ENCODE measurements at regions not wholly inside any gene's neighbourhood (a gene's known extent, or its start where the extent isn't known, plus 50 kb on each side); places are given as distances from the start of the nearest gene placed in this dataset.
A peak's percentile ranks its signal among the peaks of the same experiment; 100 is the strongest.

- DNase-seq: no peak
These were observed 51.6 kb upstream of the KCND3 start for GRCh38 chr1:112040891-112041740.

GRCh38 chr1:112043901-112044300, 54.4 kb upstream of the KCND3 start:
- DNase-seq: no peak

GRCh38 chr1:112044745-112045144, 55.3 kb upstream of the KCND3 start:
- no peak for DNase-seq

GRCh38 chr1:112046630-112047029, 57.2 kb upstream of the KCND3 start:
- DNase-seq: no peak

- DNase-seq: no peak
These were observed 59.0 kb upstream of the KCND3 start for GRCh38 chr1:112048421-112048820.

GRCh38 chr1:112054510-112054909, 65.0 kb upstream of the KCND3 start:
- DNase-seq: no peak

- no peak for DNase-seq
These were observed 66.9 kb upstream of the KCND3 start for GRCh38 chr1:112056354-112056753.

GRCh38 chr1:112057736-112058135, 68.3 kb upstream of the KCND3 start:
- peak; percentile 16 for DNase-seq

GRCh38 chr1:112058815-112059450, 69.5 kb upstream of the KCND3 start:
- no peak for DNase-seq

GRCh38 chr1:112059679-112060078, 70.2 kb upstream of the KCND3 start:
- no peak for DNase-seq

- no peak for DNase-seq
These were observed 70.8 kb upstream of the KCND3 start for GRCh38 chr1:112060261-112060660.

- no peak for DNase-seq
These were observed 71.6 kb upstream of the KCND3 start for GRCh38 chr1:112061056-112061455.

- no peak for DNase-seq
These were observed 72.4 kb upstream of the KCND3 start for GRCh38 chr1:112061901-112062320.

- no peak for DNase-seq
These were observed 74.6 kb upstream of the KCND3 start for GRCh38 chr1:112063781-112064728.

GRCh38 chr1:112067989-112068388, 78.5 kb upstream of the KCND3 start:
- no peak for DNase-seq

- no peak for DNase-seq
These were observed 81.2 kb upstream of the KCND3 start for GRCh38 chr1:112070677-112071076.

GRCh38 chr1:112074711-112075110, 85.2 kb upstream of the KCND3 start:
- DNase-seq: no peak

- no peak for DNase-seq
These were observed 86.1 kb upstream of the KCND3 start for GRCh38 chr1:112075566-112075965.

- no peak for DNase-seq
These were observed 90.0 kb upstream of the KCND3 start for GRCh38 chr1:112079446-112079845.

- peak; percentile 61 for DNase-seq
These were observed 94.0 kb upstream of the KCND3 start for GRCh38 chr1:112083487-112083886.

- DNase-seq: no peak
These were observed 103.3 kb upstream of the KCND3 start for GRCh38 chr1:112092656-112093371.

GRCh38 chr1:112093372-112093694, 103.9 kb upstream of the KCND3 start:
- DNase-seq: no peak

GRCh38 chr1:112099979-112100378, 110.5 kb upstream of the KCND3 start:
- no peak for DNase-seq

Data from eye (tissue), 1 donor.